GM23338 (cell line): ENCODE measurements at regions not wholly inside any gene's neighbourhood (a gene's known extent, or its start where the extent isn't known, plus 50 kb on each side); places are given as distances from the start of the nearest gene placed in this dataset.

ENCODE experiments used
- ATAC-seq: fragments of 200-7000 bp; cut with Tn5 transposase; 3 replicates; pipeline ENCODE4 v1.9.1; 2020
- DNase-seq: peaks from one replicate; pipeline ENCODE4 v3.0.0-alpha.2; 2015; ENCODE audit warnings: low spot score
- H2AFZ ChIP-seq: fragments of 200-600 bp; sonication (generic); 2 replicates; pipeline ENCODE4 v1.8.0; 2016; ENCODE audit warnings: antibody characterized with exemption, mild to moderate bottlenecking, moderate library complexity
- H3F3A ChIP-seq: fragments of 200-600 bp; sonication (generic); replicated peaks from 2 replicates; pipeline ENCODE4 v1.8.0; 2017; ENCODE audit warnings: antibody characterized with exemption, mixed run types, low read depth
- H3K27ac ChIP-seq: fragments of 200-600 bp; sonication (generic); 2 replicates; pipeline ENCODE4 v1.6.1; 2016; ENCODE audit warnings: low read depth
- H3K27me3 ChIP-seq: fragments of 200-600 bp; sonication (generic); 2 replicates; pipeline ENCODE4 v1.8.0; 2016; ENCODE audit warnings: mild to moderate bottlenecking, mixed run types, moderate library complexity; ENCODE audit not compliant: insufficient read depth
- H3K36me3 ChIP-seq: fragments of 200-600 bp; sonication (generic); 2 replicates; pipeline ENCODE4 v1.8.0; 2016; ENCODE audit warnings: mild to moderate bottlenecking; ENCODE audit not compliant: insufficient read depth
- H3K4me1 ChIP-seq: fragments of 200-600 bp; sonication (generic); 2 replicates; pipeline ENCODE4 v1.8.0; 2016; ENCODE audit warnings: mild to moderate bottlenecking, moderate library complexity; ENCODE audit not compliant: insufficient read depth
- H3K4me2 ChIP-seq: fragments of 200-600 bp; sonication (generic); 2 replicates; pipeline ENCODE4 v1.7.1; 2017; ENCODE audit warnings: mixed run types
- H3K4me3 ChIP-seq: fragments of 200-600 bp; sonication (generic); 2 replicates; pipeline ENCODE4 v1.6.1; 2016; ENCODE audit warnings: mixed run types
- H3K79me2 ChIP-seq: fragments of 200-600 bp; sonication (generic); replicated peaks from 2 replicates; pipeline ENCODE4 v1.8.0; 2017; ENCODE audit warnings: mild to moderate bottlenecking; ENCODE audit not compliant: insufficient read depth
- H3K9me2 ChIP-seq: fragments of 200-600 bp; sonication (generic); 2 replicates; pipeline ENCODE4 v1.8.0; 2017; ENCODE audit not compliant: insufficient read depth
- H4K20me1 ChIP-seq: fragments of 200-600 bp; sonication (generic); replicated peaks from 2 replicates; pipeline ENCODE4 v1.8.0; 2017; ENCODE audit warnings: mild to moderate bottlenecking; ENCODE audit not compliant: insufficient read depth
- H3K27ac Mint-ChIP-seq: 2 replicates; pipeline ENCODE4 v1.8.0; 2020; ENCODE audit warnings: inconsistent platforms, mild to moderate bottlenecking, moderate library complexity, mixed read lengths
- H3K27me3 Mint-ChIP-seq: 3 replicates; pipeline ENCODE4 v1.8.0; 2022; ENCODE audit warnings: low read depth, mild to moderate bottlenecking, moderate library complexity, mixed read lengths, inconsistent platforms; ENCODE audit not compliant: insufficient read depth, poor library complexity
- H3K36me3 Mint-ChIP-seq: 3 replicates; pipeline ENCODE4 v1.8.0; 2021; ENCODE audit warnings: low read depth, mild to moderate bottlenecking, inconsistent platforms, moderate library complexity, mixed read lengths
- H3K4me1 Mint-ChIP-seq: 3 replicates; pipeline ENCODE4 v1.8.0; 2020; ENCODE audit warnings: mild to moderate bottlenecking, inconsistent platforms, mixed read lengths
- H3K4me3 Mint-ChIP-seq: 3 replicates; pipeline ENCODE4 v1.8.0; 2021; ENCODE audit warnings: moderate library complexity, mild to moderate bottlenecking, inconsistent platforms, mixed read lengths
- H3K9me3 Mint-ChIP-seq: 3 replicates; pipeline ENCODE4 v1.8.0; 2020; ENCODE audit warnings: moderate library complexity, mild to moderate bottlenecking, inconsistent platforms, mixed read lengths
- CREB1 ChIP-seq: fragments of 250-450 bp; sonication (Bioruptor Pico); IDR thresholded peaks from 2 replicates; pipeline ENCODE4 v1.5.0; 2020; ENCODE audit warnings: low read depth, mild to moderate bottlenecking, moderate library complexity
- EZH2 ChIP-seq: fragments of 200-600 bp; sonication (generic); IDR thresholded peaks from one replicate; pipeline ENCODE4 v1.8.0; 2017; ENCODE audit warnings: antibody characterized with exemption, mild to moderate bottlenecking, low read depth; ENCODE audit not compliant: unreplicated experiment
- EZH2phosphoT487 ChIP-seq: fragments of 200-600 bp; sonication (generic); IDR thresholded peaks from one replicate; pipeline ENCODE4 v1.8.1; 2018; ENCODE audit warnings: antibody characterized with exemption; ENCODE audit not compliant: unreplicated experiment
- JUNB ChIP-seq: IDR thresholded peaks from one replicate; pipeline ENCODE4 v1.6.1; 2016; ENCODE audit warnings: antibody characterized with exemption; ENCODE audit not compliant: unreplicated experiment
- NANOG ChIP-seq: IDR thresholded peaks from 2 replicates; pipeline ENCODE4 v1.6.1; 2016; ENCODE audit warnings: antibody characterized with exemption, borderline replicate concordance
- POLR2AphosphoS5 ChIP-seq: IDR thresholded peaks from 2 replicates; pipeline ENCODE4 v1.6.1; 2016; ENCODE audit warnings: antibody characterized with exemption, low read depth
- STAT1 ChIP-seq: IDR thresholded peaks from one replicate; pipeline ENCODE4 v1.6.1; 2016; ENCODE audit warnings: antibody characterized with exemption; ENCODE audit not compliant: unreplicated experiment
- ZNF114 ChIP-seq: fragments of 250-450 bp; sonication (Bioruptor Pico); IDR thresholded peaks from 2 replicates; pipeline ENCODE4 v1.5.0; 2020; ENCODE audit warnings: mild to moderate bottlenecking, moderate library complexity
- ZNF331 ChIP-seq: fragments of 250-450 bp; sonication (Bioruptor Pico); IDR thresholded peaks from 2 replicates; pipeline ENCODE4 v1.5.0; 2020; ENCODE audit warnings: low read depth, mild to moderate bottlenecking, moderate library complexity
- TF ChIP-seq, protein P1 (sequence below): fragments of 250-450 bp; sonication (Bioruptor Pico); IDR thresholded peaks from 2 replicates; pipeline ENCODE4 v1.5.0; 2020; ENCODE audit warnings: mild to moderate bottlenecking, moderate library complexity
- TF ChIP-seq, protein P2 (sequence below), 2 experiments: fragments of 200-600 bp in 1 of 2; sonication (generic) in 1 of 2; conservative IDR thresholded peaks; 2 replicates each; pipeline versions ENCODE4 v1.5.1 to v1.6.1; 2016 to 2017; ENCODE audit warnings: antibody characterized with exemption in 2 of 2, low read depth in 2 of 2, mild to moderate bottlenecking in 2 of 2, moderate library complexity in 1 of 2
- TF ChIP-seq, protein P3 (sequence below): IDR thresholded peaks from 2 replicates; pipeline ENCODE4 v1.6.1; 2016; ENCODE audit warnings: antibody characterized with exemption
- TF ChIP-seq, protein P4 (sequence below): IDR thresholded peaks from one replicate; pipeline ENCODE4 v1.6.1; 2018; ENCODE audit warnings: antibody characterized with exemption; ENCODE audit not compliant: unreplicated experiment

DNA sequence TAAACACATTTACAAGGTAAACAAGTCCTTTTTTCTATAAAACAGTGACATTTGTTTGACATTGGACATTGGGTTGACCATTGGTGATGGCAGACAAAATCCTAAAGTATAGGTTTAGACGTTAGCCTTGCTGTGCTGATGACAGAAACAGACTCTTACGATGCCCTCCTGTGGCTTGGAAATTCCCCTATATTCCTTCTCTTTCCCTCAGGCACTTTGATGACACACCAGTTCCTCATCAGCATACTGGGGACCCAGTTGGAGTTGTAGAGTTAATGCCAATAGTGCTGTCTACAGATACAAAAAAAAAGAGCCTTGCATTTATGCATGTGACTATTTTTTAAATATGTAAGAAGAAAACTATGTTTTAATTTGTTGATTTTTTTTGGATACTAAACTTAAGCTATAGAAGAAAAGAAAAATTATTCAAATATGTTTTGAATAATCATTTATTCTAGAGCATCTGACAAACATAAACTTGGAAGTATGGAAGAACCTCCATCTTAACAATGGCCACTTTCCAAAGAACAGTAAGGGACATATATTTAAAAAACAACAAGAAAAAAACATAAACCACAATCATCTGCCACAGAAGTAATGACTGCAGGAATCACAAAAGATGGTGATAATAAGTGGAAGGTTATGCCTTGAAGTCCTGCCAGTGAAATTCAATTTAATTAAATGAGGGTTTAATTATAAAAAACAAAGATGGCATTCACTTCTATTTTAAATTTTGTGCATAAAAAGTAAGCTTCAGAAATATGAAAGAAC is 75.6 kb upstream of the SNCAIP start:
- Histone ChIP-seq H4K20me1 (no peaks in the 10 kb centered on the region), H2AFZ (no peak overlapping the region), H3K27ac (no peak overlapping the region), H3K36me3 (no peaks in the 10 kb centered on the region), H3K4me1 (no peaks in the 10 kb centered on the region), H3K27me3 (no peaks in the 10 kb centered on the region), H3K79me2 (no peaks in the 10 kb centered on the region), H3K9me2 (0 out of 2 replicates have a peak, but pooled peaks cover 7% of the 10 kb centered on the region), H3K4me3 (no peak overlapping the region), H3F3A (no peaks in the 10 kb centered on the region), H3K4me2 (no peak overlapping the region)
- peaks cover 3% of the 10 kb centered on the region; the same call in 1 of the 3 replicates for H3K9me3 Mint-ChIP-seq
- no peak for TF ChIP-seq JUNB
- no peak for TF ChIP-seq STAT1
- TF ChIP-seq EZH2 = no peak
- TF ChIP-seq EZH2phosphoT487 = no peak
- TF ChIP-seq, protein P1, sequence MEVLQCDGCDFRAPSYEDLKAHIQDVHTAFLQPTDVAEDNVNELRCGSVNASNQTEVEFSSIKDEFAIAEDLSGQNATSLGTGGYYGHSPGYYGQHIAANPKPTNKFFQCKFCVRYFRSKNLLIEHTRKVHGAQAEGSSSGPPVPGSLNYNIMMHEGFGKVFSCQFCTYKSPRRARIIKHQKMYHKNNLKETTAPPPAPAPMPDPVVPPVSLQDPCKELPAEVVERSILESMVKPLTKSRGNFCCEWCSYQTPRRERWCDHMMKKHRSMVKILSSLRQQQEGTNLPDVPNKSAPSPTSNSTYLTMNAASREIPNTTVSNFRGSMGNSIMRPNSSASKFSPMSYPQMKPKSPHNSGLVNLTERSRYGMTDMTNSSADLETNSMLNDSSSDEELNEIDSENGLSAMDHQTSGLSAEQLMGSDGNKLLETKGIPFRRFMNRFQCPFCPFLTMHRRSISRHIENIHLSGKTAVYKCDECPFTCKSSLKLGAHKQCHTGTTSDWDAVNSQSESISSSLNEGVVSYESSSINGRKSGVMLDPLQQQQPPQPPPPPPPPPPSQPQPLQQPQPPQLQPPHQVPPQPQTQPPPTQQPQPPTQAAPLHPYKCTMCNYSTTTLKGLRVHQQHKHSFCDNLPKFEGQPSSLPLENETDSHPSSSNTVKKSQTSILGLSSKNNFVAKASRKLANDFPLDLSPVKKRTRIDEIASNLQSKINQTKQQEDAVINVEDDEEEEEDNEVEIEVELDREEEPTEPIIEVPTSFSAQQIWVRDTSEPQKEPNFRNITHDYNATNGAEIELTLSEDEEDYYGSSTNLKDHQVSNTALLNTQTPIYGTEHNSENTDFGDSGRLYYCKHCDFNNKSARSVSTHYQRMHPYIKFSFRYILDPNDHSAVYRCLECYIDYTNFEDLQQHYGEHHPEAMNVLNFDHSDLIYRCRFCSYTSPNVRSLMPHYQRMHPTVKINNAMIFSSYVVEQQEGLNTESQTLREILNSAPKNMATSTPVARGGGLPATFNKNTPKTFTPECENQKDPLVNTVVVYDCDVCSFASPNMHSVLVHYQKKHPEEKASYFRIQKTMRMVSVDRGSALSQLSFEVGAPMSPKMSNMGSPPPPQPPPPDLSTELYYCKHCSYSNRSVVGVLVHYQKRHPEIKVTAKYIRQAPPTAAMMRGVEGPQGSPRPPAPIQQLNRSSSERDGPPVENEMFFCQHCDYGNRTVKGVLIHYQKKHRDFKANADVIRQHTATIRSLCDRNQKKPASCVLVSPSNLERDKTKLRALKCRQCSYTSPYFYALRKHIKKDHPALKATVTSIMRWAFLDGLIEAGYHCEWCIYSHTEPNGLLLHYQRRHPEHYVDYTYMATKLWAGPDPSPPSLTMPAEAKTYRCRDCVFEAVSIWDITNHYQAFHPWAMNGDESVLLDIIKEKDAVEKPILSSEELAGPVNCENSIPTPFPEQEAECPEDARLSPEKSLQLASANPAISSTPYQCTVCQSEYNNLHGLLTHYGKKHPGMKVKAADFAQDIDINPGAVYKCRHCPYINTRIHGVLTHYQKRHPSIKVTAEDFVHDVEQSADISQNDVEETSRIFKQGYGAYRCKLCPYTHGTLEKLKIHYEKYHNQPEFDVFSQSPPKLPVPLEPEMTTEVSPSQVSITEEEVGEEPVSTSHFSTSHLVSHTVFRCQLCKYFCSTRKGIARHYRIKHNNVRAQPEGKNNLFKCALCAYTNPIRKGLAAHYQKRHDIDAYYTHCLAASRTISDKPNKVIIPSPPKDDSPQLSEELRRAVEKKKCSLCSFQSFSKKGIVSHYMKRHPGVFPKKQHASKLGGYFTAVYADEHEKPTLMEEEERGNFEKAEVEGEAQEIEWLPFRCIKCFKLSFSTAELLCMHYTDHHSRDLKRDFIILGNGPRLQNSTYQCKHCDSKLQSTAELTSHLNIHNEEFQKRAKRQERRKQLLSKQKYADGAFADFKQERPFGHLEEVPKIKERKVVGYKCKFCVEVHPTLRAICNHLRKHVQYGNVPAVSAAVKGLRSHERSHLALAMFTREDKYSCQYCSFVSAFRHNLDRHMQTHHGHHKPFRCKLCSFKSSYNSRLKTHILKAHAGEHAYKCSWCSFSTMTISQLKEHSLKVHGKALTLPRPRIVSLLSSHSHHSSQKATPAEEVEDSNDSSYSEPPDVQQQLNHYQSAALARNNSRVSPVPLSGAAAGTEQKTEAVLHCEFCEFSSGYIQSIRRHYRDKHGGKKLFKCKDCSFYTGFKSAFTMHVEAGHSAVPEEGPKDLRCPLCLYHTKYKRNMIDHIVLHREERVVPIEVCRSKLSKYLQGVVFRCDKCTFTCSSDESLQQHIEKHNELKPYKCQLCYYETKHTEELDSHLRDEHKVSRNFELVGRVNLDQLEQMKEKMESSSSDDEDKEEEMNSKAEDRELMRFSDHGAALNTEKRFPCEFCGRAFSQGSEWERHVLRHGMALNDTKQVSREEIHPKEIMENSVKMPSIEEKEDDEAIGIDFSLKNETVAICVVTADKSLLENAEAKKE (CRISPR knock-in tag) = no peak
- TF ChIP-seq, protein P2, sequence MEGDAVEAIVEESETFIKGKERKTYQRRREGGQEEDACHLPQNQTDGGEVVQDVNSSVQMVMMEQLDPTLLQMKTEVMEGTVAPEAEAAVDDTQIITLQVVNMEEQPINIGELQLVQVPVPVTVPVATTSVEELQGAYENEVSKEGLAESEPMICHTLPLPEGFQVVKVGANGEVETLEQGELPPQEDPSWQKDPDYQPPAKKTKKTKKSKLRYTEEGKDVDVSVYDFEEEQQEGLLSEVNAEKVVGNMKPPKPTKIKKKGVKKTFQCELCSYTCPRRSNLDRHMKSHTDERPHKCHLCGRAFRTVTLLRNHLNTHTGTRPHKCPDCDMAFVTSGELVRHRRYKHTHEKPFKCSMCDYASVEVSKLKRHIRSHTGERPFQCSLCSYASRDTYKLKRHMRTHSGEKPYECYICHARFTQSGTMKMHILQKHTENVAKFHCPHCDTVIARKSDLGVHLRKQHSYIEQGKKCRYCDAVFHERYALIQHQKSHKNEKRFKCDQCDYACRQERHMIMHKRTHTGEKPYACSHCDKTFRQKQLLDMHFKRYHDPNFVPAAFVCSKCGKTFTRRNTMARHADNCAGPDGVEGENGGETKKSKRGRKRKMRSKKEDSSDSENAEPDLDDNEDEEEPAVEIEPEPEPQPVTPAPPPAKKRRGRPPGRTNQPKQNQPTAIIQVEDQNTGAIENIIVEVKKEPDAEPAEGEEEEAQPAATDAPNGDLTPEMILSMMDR (conservative IDR thresholded peaks at IDR 0.05; ENCODE audit: low read depth in 2 of 2) = no peak
- no peak for TF ChIP-seq POLR2AphosphoS5
- TF ChIP-seq, protein P3, sequence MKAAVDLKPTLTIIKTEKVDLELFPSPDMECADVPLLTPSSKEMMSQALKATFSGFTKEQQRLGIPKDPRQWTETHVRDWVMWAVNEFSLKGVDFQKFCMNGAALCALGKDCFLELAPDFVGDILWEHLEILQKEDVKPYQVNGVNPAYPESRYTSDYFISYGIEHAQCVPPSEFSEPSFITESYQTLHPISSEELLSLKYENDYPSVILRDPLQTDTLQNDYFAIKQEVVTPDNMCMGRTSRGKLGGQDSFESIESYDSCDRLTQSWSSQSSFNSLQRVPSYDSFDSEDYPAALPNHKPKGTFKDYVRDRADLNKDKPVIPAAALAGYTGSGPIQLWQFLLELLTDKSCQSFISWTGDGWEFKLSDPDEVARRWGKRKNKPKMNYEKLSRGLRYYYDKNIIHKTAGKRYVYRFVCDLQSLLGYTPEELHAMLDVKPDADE = no peak
- TF ChIP-seq ZNF114 (CRISPR knock-in tag) = no peak
- TF ChIP-seq CREB1 (CRISPR knock-in tag) = no peak
- no peak for TF ChIP-seq NANOG
- no peak for TF ChIP-seq ZNF331 (CRISPR knock-in tag)
- TF ChIP-seq, protein P4, sequence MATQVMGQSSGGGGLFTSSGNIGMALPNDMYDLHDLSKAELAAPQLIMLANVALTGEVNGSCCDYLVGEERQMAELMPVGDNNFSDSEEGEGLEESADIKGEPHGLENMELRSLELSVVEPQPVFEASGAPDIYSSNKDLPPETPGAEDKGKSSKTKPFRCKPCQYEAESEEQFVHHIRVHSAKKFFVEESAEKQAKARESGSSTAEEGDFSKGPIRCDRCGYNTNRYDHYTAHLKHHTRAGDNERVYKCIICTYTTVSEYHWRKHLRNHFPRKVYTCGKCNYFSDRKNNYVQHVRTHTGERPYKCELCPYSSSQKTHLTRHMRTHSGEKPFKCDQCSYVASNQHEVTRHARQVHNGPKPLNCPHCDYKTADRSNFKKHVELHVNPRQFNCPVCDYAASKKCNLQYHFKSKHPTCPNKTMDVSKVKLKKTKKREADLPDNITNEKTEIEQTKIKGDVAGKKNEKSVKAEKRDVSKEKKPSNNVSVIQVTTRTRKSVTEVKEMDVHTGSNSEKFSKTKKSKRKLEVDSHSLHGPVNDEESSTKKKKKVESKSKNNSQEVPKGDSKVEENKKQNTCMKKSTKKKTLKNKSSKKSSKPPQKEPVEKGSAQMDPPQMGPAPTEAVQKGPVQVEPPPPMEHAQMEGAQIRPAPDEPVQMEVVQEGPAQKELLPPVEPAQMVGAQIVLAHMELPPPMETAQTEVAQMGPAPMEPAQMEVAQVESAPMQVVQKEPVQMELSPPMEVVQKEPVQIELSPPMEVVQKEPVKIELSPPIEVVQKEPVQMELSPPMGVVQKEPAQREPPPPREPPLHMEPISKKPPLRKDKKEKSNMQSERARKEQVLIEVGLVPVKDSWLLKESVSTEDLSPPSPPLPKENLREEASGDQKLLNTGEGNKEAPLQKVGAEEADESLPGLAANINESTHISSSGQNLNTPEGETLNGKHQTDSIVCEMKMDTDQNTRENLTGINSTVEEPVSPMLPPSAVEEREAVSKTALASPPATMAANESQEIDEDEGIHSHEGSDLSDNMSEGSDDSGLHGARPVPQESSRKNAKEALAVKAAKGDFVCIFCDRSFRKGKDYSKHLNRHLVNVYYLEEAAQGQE = no peak
- ATAC-seq (no peak; the same call in 2 of the 3 replicates), DNase-seq (no peak)
- peaks cover 2% of the 10 kb centered on the region; the same call in 1 of the 3 replicates for H3K4me1 Mint-ChIP-seq
- H3K4me3 Mint-ChIP-seq = no peak overlapping the region
- no peak overlapping the region for H3K27ac Mint-ChIP-seq
- H3K36me3 Mint-ChIP-seq = no peaks in the 10 kb centered on the region; the same call in 2 of the 3 replicates
- H3K27me3 Mint-ChIP-seq = peaks cover 2% of the 10 kb centered on the region
